Chondrocyte (in vitro differentiated cells): ENCODE measurements at regions not wholly inside any gene's neighbourhood (a gene's known extent, or its start where the extent isn't known, plus 50 kb on each side); places are given as distances from the start of the nearest gene placed in this dataset.

Experiments used
- DNase-seq: peaks from one replicate; pipeline ENCODE4 v3.0.0; 2021; ENCODE audit warnings: mixed read lengths, low spot score
- H3K27ac Mint-ChIP-seq: one replicate; pipeline ENCODE4 v1.8.0; 2021; ENCODE audit warnings: mild to moderate bottlenecking, moderate library complexity, mixed read lengths; ENCODE audit not compliant: unreplicated experiment
- H3K27me3 Mint-ChIP-seq: 2 replicates; pipeline ENCODE4 v1.8.0; 2021; ENCODE audit warnings: low read depth, mixed read lengths
- H3K36me3 Mint-ChIP-seq: 2 replicates; pipeline ENCODE4 v1.8.0; 2021; ENCODE audit warnings: low read depth, mixed read lengths
- H3K4me1 Mint-ChIP-seq: 2 replicates; pipeline ENCODE4 v1.8.0; 2021; ENCODE audit warnings: low read depth, mild to moderate bottlenecking, mixed read lengths
- H3K4me3 Mint-ChIP-seq: one replicate; pipeline ENCODE4 v1.8.0; 2021; ENCODE audit warnings: mild to moderate bottlenecking, moderate library complexity, mixed read lengths; ENCODE audit not compliant: unreplicated experiment
- H3K9me3 Mint-ChIP-seq: 2 replicates; pipeline ENCODE4 v1.8.0; 2021; ENCODE audit warnings: low read depth, mixed read lengths
- CTCF ChIP-seq: fragments of 200-600 bp; sonication (generic); IDR thresholded peaks from 2 replicates; pipeline ENCODE4 v1.5.0; 2021; ENCODE audit warnings: antibody characterized with exemption, mild to moderate bottlenecking, moderate library complexity

GRCh38 chr9:13716601-13717321 lies 437.3 kb upstream of the MPDZ start:
- H3K27me3 Mint-ChIP-seq = no peaks in the 10 kb centered on the region
- no peak for DNase-seq
- peaks cover 4% of the 10 kb centered on the region for H3K9me3 Mint-ChIP-seq
- peaks cover 50% of the 10 kb centered on the region for H3K4me1 Mint-ChIP-seq
- H3K36me3 Mint-ChIP-seq = no peaks in the 10 kb centered on the region
- peak overlapping the region; percentile 72 for H3K27ac Mint-ChIP-seq
- H3K4me3 Mint-ChIP-seq = no peak overlapping the region
- no peak for TF ChIP-seq CTCF

GRCh38 chr9:13716090-13716489 lies 436.6 kb upstream of the MPDZ start:
- no peak for TF ChIP-seq CTCF
- H3K4me3 Mint-ChIP-seq = no peak overlapping the region
- H3K36me3 Mint-ChIP-seq = no peaks in the 10 kb centered on the region
- peaks cover 47% of the 10 kb centered on the region for H3K4me1 Mint-ChIP-seq
- no peaks in the 10 kb centered on the region for H3K27me3 Mint-ChIP-seq
- no peak for DNase-seq
- no peaks in the 10 kb centered on the region for H3K9me3 Mint-ChIP-seq
- no peak overlapping the region for H3K27ac Mint-ChIP-seq

- TF ChIP-seq CTCF = no peak
- DNase-seq = no peak
- H3K9me3 Mint-ChIP-seq = no peaks in the 10 kb centered on the region
- no peak overlapping the region for H3K4me3 Mint-ChIP-seq
- no peaks in the 10 kb centered on the region for H3K36me3 Mint-ChIP-seq
- peaks cover 48% of the 10 kb centered on the region for H3K4me1 Mint-ChIP-seq
- H3K27me3 Mint-ChIP-seq = no peaks in the 10 kb centered on the region
- H3K27ac Mint-ChIP-seq = no peak overlapping the region
These were observed 435.9 kb upstream of the MPDZ start for GRCh38 chr9:13715430-13715829.

DNA sequence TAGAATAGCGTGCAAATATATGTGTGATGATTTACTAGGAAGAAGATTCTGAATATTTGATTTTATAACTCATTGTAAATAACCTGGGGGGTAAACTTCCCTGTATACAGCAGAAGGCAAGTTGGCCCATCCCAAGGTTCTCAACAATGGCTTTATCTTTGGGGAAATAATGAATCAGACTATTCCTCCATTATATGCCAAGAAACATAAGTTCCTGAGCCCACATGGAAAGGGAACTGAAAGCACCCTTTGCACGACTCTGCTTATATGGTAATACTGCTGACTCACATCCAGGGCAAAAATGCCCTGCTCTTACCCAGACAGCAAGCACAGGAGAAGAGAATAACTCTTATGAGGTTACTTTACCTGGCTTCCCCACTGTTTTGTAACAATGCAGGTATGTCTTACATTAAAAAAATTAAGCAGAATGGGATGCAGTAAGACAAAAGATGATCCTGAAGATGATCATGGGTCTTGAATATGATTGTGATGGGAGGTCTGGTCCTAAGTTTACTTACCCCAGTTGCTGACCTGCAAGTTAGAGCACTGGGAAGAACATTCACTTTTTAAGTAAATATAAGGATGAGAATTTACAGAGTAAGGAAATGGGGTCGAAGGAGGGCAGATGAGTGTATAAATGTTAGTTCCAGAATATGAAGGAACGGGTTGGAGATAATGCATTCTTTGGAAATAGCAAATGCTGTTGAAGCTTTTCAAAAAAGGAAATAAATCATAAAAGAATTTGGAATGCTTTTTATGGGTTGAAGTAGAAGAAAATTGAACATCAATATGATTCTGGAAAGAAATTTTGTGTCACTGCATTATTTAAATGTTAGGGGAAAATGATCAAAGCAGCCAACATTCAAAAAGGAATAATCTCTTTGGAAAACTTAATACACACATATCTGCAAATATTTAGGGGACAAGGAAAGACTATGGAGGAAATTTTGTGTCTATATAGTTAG lies 428.4 kb upstream of the MPDZ start:
- H3K9me3 Mint-ChIP-seq = peaks cover 6% of the 10 kb centered on the region
- peaks cover 43% of the 10 kb centered on the region for H3K4me1 Mint-ChIP-seq
- peaks cover 2% of the 10 kb centered on the region for H3K36me3 Mint-ChIP-seq
- H3K27me3 Mint-ChIP-seq = no peaks in the 10 kb centered on the region
- no peak for DNase-seq
- H3K27ac Mint-ChIP-seq = peak overlapping the region; percentile 85
- peak overlapping the region; percentile 7 for H3K4me3 Mint-ChIP-seq
- no peak for TF ChIP-seq CTCF

GRCh38 chr9:13705918-13706317 lies 426.4 kb upstream of the MPDZ start:
- H3K9me3 Mint-ChIP-seq = peaks cover 18% of the 10 kb centered on the region
- DNase-seq = no peak
- TF ChIP-seq CTCF = no peak
- peaks cover 11% of the 10 kb centered on the region for H3K36me3 Mint-ChIP-seq
- peak overlapping the region; percentile 13 for H3K4me3 Mint-ChIP-seq
- H3K4me1 Mint-ChIP-seq = peaks cover 43% of the 10 kb centered on the region
- peak overlapping the region; percentile 98 for H3K27ac Mint-ChIP-seq
- H3K27me3 Mint-ChIP-seq = no peaks in the 10 kb centered on the region
